Thoracic aorta (tissue), 2 donors: ENCODE measurements at regions not wholly inside any gene's neighbourhood (a gene's known extent, or its start where the extent isn't known, plus 50 kb on each side); places are given as distances from the start of the nearest gene placed in this dataset.

Source experiments
- ATAC-seq: fragments of 150-250 bp; one replicate; pipeline ENCODE4 v1.8.0; 2017; ENCODE audit warnings: low read depth; ENCODE audit not compliant: insufficient number of reproducible peaks, low FRiP score
- DNase-seq: peaks from one replicate; pipeline ENCODE4 v3.0.0-alpha.2; 2020; ENCODE audit warnings: low spot score
- H3K27ac ChIP-seq, 2 donors: fragments of 200-600 bp; sonication (generic); 1 replicate in 1 of 2; 2 replicates in 1 of 2; pipeline ENCODE4 v1.5.1; 2016; ENCODE audit warnings: mild to moderate bottlenecking in 2 of 2, moderate library complexity in 2 of 2
- H3K27me3 ChIP-seq: fragments of 200-600 bp; sonication (generic); replicated peaks from 2 replicates; pipeline ENCODE4 v1.6.0; 2016; ENCODE audit warnings: mild to moderate bottlenecking; ENCODE audit not compliant: insufficient read depth
- H3K36me3 ChIP-seq: fragments of 200-600 bp; sonication (generic); one replicate; pipeline ENCODE4 v1.5.1; 2016
- H3K4me1 ChIP-seq, 2 donors: fragments of 200-600 bp; sonication (generic); 1 replicate in 1 of 2; 2 replicates in 1 of 2; pipeline versions ENCODE4 v1.5.1 to v1.6.0; 2016; ENCODE audit warnings: low read depth in 2 of 2, mild to moderate bottlenecking in 1 of 2; ENCODE audit not compliant: control insufficient read depth in 1 of 2
- H3K4me3 ChIP-seq: fragments of 200-600 bp; sonication (generic); 2 replicates; pipeline ENCODE4 v1.5.1; 2016; ENCODE audit warnings: mild to moderate bottlenecking
- H3K9me3 ChIP-seq: fragments of 200-600 bp; sonication (generic); 2 replicates; pipeline ENCODE4 v1.5.1; 2016
- CTCF ChIP-seq: fragments of 200-600 bp; sonication (generic); IDR thresholded peaks from one replicate; pipeline ENCODE4 v1.5.1; 2019; ENCODE audit warnings: antibody characterized with exemption

- no peak overlapping the region for H3K27ac ChIP-seq
- ATAC-seq = no peak
- no peaks in the 10 kb centered on the region for H3K36me3 ChIP-seq
- no peak for DNase-seq
- no peaks in the 10 kb centered on the region for H3K4me1 ChIP-seq
- no peaks in the 10 kb centered on the region for H3K9me3 ChIP-seq
- no peak for TF ChIP-seq CTCF
- no peak overlapping the region for H3K4me3 ChIP-seq
- H3K27me3 ChIP-seq = no peaks in the 10 kb centered on the region
Measured at GRCh38 chrX:4800756-4801155, 1087.3 kb upstream of the PRKX start.

GRCh38 chrX:4787971-4788370 lies 1074.5 kb upstream of the PRKX start:
- ATAC-seq (no peak), DNase-seq (no peak)
- no peaks in the 10 kb centered on the region for H3K36me3 ChIP-seq
- H3K27me3 ChIP-seq = no peaks in the 10 kb centered on the region
- H3K4me3 ChIP-seq = no peak overlapping the region
- no peak for TF ChIP-seq CTCF
- no peaks in the 10 kb centered on the region for H3K4me1 ChIP-seq
- H3K9me3 ChIP-seq = no peaks in the 10 kb centered on the region
- H3K27ac ChIP-seq = no peak overlapping the region

GRCh38 chrX:4764888-4765287 lies 1051.4 kb upstream of the PRKX start:
- DNase-seq (no peak), ATAC-seq (no peak)

GRCh38 chrX:4762196-4762595 lies 1048.7 kb upstream of the PRKX start:
- TF ChIP-seq CTCF = no peak
- Histone ChIP-seq H3K4me3 (no peak overlapping the region), H3K27ac (no peak overlapping the region), H3K9me3 (no peaks in the 10 kb centered on the region), H3K36me3 (no peaks in the 10 kb centered on the region), H3K27me3 (no peaks in the 10 kb centered on the region), H3K4me1 (no peaks in the 10 kb centered on the region)
- ATAC-seq (no peak), DNase-seq (no peak)

More at GRCh38 chrX:4764888-4765287, 1051.4 kb upstream of the PRKX start:
- no peaks in the 10 kb centered on the region for H3K36me3 ChIP-seq
- TF ChIP-seq CTCF = no peak
- no peak overlapping the region for H3K27ac ChIP-seq
- no peaks in the 10 kb centered on the region for H3K4me1 ChIP-seq
- H3K27me3 ChIP-seq = no peaks in the 10 kb centered on the region
- H3K9me3 ChIP-seq = no peaks in the 10 kb centered on the region
- no peak overlapping the region for H3K4me3 ChIP-seq

GRCh38 chrX:4754878-4755604 lies 1041.6 kb upstream of the PRKX start:
- no peaks in the 10 kb centered on the region for H3K27me3 ChIP-seq
- DNase-seq = no peak

More at GRCh38 chrX:4754878-4755604, 1041.6 kb upstream of the PRKX start:
- no peaks in the 10 kb centered on the region for H3K36me3 ChIP-seq
- H3K27ac ChIP-seq = no peak overlapping the region
- no peaks in the 10 kb centered on the region for H3K4me1 ChIP-seq
- no peak overlapping the region for H3K4me3 ChIP-seq
- no peak for TF ChIP-seq CTCF
- no peak for ATAC-seq
- H3K9me3 ChIP-seq = no peaks in the 10 kb centered on the region
